ENCODE measurements at regions not wholly inside any gene's neighbourhood (a gene's known extent, or its start where the extent isn't known, plus 50 kb on each side); places are given as distances from the start of the nearest gene placed in this dataset.
"Not testable (repeated sequence)": the region's sequence is repeated elsewhere in the genome, so short reads cannot be mapped to it uniquely, and the experiment has no call there.

DNA sequence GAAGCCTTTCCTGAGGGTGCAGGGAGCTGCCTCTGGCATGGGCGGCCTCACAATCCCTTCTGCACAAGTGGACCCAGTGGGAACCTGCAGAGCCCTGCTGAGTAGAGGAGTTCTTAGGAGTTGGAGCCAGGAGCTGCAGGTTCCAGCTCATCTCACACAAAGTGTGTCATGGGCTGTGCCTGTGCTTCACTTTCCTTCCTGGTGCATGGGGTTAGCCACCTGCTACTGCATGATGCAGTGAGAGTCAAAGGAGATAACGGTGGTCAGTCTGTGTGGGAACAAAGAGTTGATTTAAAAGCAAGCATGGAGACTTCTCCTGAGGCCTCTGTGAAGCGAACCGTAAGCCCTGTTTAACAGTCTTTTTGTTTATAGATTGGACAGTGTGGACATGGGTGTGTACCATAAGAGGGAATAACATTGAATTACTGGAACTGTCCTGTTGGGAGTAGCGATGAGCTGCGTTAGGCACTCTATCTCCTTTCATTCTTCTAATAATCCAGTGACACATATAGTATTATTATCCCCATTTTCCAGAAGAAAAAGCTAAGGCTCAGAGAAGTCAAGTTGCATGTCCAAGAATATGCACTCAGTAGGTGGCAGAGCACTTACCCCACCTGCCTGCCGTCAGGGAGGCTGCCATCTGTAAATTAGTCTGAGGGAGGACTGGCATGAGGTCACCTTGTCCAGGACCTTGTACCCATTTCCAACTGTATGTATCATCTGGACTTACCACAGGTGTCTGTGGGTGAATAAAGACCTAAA, 68.7 kb upstream of the PRR23C start:
- DNase-seq: no peak
- no peaks in the 10 kb centered on the region for H3K9me3 ChIP-seq
- no peak overlapping the region for H3K4me3 ChIP-seq (ENCODE audit: low read depth, low read length)
- TF ChIP-seq, protein P1, sequence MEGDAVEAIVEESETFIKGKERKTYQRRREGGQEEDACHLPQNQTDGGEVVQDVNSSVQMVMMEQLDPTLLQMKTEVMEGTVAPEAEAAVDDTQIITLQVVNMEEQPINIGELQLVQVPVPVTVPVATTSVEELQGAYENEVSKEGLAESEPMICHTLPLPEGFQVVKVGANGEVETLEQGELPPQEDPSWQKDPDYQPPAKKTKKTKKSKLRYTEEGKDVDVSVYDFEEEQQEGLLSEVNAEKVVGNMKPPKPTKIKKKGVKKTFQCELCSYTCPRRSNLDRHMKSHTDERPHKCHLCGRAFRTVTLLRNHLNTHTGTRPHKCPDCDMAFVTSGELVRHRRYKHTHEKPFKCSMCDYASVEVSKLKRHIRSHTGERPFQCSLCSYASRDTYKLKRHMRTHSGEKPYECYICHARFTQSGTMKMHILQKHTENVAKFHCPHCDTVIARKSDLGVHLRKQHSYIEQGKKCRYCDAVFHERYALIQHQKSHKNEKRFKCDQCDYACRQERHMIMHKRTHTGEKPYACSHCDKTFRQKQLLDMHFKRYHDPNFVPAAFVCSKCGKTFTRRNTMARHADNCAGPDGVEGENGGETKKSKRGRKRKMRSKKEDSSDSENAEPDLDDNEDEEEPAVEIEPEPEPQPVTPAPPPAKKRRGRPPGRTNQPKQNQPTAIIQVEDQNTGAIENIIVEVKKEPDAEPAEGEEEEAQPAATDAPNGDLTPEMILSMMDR (IDR thresholded peaks at IDR 0.05; ENCODE audit: low read depth, low read length): 0 out of 2 replicates have a peak, but pooled peaks have one; percentile 1
- no peaks in the 10 kb centered on the region for H3K4me1 ChIP-seq
- peaks cover 3% of the 10 kb centered on the region; the same call in 1 of the 2 replicates for H3K27me3 ChIP-seq
- H3K36me3 ChIP-seq: no peaks in the 10 kb centered on the region

DNA sequence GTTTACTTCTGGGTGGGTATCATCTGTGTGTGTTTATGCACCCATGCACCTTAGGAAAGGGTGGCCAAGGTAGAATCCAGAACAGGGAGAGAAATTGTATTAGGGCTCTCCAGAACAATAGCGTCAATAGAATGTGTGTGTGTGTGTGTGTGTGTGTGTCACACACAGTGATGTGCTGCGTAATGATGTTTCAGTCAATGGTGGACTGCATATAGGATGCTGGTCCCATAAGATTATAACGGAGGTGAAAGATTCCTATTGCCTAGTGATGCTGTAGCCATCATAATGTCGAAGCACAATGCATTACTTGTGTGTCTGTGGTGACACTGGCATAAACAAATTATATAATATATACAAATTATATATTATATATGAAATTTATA, 69.3 kb upstream of the PRR23C start:
- Histone ChIP-seq H3K36me3 (no peaks in the 10 kb centered on the region), H3K27me3 (peaks cover 3% of the 10 kb centered on the region; the same call in 1 of the 2 replicates), H3K9me3 (no peaks in the 10 kb centered on the region), H3K4me3 (ENCODE audit: low read depth, low read length) (no peak overlapping the region), H3K4me1 (no peaks in the 10 kb centered on the region)
- no peak for DNase-seq
- TF ChIP-seq, protein P1 (IDR thresholded peaks at IDR 0.05; ENCODE audit: low read depth, low read length): no peak

DNA sequence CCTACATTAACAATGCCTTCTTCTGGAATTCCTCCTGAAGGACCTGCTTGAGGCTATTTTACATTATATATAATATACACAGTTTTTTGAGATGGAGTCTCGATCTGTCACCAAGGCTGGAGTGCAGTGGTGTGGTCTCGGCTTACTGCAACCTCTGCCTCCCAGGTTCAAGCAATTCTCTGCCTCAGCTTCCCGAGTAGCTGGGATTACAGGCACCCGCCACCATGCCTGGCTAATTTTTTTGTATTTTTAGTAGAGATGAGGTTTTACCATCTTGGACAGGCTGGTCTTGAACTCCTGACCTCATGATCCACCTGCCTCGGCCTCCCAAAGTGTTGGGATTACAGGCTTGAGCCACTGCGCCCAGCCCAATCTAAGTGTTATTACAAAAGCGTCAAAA, 71.9 kb upstream of the PRR23C start:
- H3K4me1 ChIP-seq; H3K4me3 ChIP-seq (ENCODE audit: low read depth, low read length); H3K27me3 ChIP-seq; H3K36me3 ChIP-seq; DNase-seq; H3K9me3 ChIP-seq: not testable (repeated sequence)

DNA sequence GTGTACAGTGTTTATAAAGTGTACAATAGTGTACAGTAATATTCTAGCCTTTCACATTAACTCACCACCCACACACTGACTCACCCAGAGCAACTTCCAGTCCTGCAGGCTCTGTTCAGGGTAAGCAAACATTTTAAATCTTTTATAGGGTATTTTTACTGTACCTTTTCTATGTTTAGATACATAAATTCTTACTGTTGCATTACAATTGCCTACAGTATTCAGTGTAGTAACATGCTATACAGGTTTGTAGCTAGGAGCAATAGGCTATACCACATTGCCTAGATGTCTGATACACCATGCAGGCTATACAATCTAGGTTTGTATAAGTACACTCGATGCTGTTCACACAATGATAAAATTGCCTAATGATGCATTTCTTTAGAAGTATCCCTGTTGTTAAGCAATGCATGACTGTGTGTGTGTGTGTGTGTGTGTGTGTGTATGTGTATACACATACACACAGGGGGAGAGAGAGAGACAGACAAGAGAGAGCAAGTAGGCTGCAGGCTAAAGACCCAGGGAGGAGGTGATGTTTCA, 72.5 kb upstream of the PRR23C start:
- Histone ChIP-seq H3K4me1 (no peaks in the 10 kb centered on the region), H3K9me3 (no peaks in the 10 kb centered on the region), H3K36me3 (no peaks in the 10 kb centered on the region), H3K27me3 (peaks cover 3% of the 10 kb centered on the region; the same call in 1 of the 2 replicates), H3K4me3 (ENCODE audit: low read depth, low read length) (no peak overlapping the region)
- DNase-seq: no peak
- TF ChIP-seq, protein P1 (IDR thresholded peaks at IDR 0.05; ENCODE audit: low read depth, low read length): no peak

DNA sequence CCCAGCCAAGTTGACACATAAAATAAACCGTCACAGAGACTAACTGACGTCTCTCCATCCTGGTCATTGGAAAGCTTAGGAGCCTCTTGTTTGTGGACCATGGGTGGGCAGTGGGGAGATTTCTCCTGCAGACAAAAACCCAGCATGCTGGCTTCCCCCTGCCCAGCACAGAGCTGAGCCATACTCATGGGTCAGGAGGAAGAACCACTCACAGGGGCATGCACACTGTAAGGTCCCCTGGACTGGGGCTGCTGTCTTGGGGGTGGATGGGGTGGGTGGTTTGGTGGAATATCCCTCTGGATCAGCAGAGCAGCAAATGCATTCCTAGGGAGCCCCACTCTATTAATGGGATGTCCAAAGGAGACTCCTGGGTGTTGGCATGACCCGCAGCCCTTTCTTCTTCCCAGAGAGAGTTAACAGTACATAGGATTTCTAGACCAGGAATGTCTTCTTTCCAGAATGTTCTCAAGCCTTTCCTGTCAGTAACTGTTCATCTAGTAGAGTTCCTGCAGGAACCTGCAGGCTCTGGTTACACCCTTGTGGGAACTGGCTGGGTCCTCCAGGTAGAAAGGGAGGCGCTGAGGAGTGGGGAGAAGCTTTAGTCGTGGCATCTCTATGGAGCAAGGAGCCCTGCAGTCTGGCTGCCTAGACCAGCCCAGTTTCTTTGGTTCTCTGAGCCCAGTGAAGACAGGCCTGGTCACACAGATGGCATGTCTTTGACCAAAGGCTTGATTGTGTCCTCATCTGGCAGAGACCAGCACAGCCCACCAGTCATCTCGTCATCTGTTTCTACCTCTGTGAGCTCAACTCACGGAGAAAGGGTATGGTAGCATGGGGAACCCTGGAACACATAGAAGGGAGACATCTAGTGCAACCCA, 73.4 kb upstream of the PRR23C start:
- no peaks in the 10 kb centered on the region for H3K4me1 ChIP-seq
- no peaks in the 10 kb centered on the region for H3K36me3 ChIP-seq
- H3K27me3 ChIP-seq: peaks cover 3% of the 10 kb centered on the region; the same call in 1 of the 2 replicates
- H3K9me3 ChIP-seq: no peaks in the 10 kb centered on the region
- TF ChIP-seq, protein P1 (IDR thresholded peaks at IDR 0.05; ENCODE audit: low read depth, low read length): no peak
- no peak for DNase-seq
- no peak overlapping the region for H3K4me3 ChIP-seq (ENCODE audit: low read depth, low read length)

DNA sequence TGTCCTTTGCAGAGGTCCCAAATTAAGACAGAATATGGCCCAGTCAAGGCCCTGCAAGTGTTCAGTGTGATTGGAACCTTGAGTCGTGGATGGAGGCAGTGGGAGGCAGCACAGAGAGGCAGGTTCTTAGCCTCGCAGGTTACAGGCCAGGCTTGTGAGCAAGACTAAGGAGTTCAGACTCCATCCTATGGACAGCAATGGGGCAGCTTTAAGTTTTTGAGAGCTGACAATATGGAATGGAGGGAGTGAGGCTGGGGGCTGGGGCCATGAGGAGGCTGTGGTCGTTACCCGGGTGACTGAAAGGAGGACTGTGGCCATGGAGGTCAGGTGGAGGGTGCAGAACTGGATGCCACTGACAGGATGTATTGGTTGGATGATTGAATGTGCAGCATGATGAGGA, 74.1 kb upstream of the PRR23C start:
- no peaks in the 10 kb centered on the region for H3K4me1 ChIP-seq
- H3K27me3 ChIP-seq: peaks cover under 1% of the 10 kb centered on the region; the same call in 1 of the 2 replicates
- no peaks in the 10 kb centered on the region for H3K36me3 ChIP-seq
- TF ChIP-seq, protein P1 (IDR thresholded peaks at IDR 0.05; ENCODE audit: low read depth, low read length): no peak
- H3K9me3 ChIP-seq: no peaks in the 10 kb centered on the region
- no peak for DNase-seq
- H3K4me3 ChIP-seq (ENCODE audit: low read depth, low read length): no peak overlapping the region
